OCI-LY1 (cell line): ENCODE measurements at regions not wholly inside any gene's neighbourhood (a gene's known extent, or its start where the extent isn't known, plus 50 kb on each side); places are given as distances from the start of the nearest gene placed in this dataset.

ENCODE experiments used
- H2AFZ ChIP-seq: fragments of 200-600 bp; sonication (generic), shearing (Covaris generic); 2 replicates; pipeline ENCODE4 v1.6.0; 2014; ENCODE audit warnings: antibody characterized with exemption, mild to moderate bottlenecking, low read length
- H3F3A ChIP-seq: fragments of 200-600 bp; sonication (generic), shearing (Covaris generic); 2 replicates; pipeline ENCODE4 v1.6.0; 2014; ENCODE audit warnings: mild to moderate bottlenecking, antibody characterized with exemption, low read length, moderate library complexity; ENCODE audit not compliant: insufficient read depth
- H3K27ac ChIP-seq: fragments of 200-600 bp; sonication (generic); 2 replicates; pipeline ENCODE4 v1.5.1; 2014; ENCODE audit warnings: low read length, mixed run types, mild to moderate bottlenecking, low read depth; ENCODE audit not compliant: poor library complexity, severe bottlenecking
- H3K27me3 ChIP-seq: fragments of 200-600 bp; sonication (generic); 2 replicates; pipeline ENCODE4 v1.6.0; 2014; ENCODE audit warnings: antibody characterized with exemption, mild to moderate bottlenecking, low read length, moderate library complexity; ENCODE audit not compliant: insufficient read depth
- H3K36me3 ChIP-seq: fragments of 200-600 bp; sonication (generic); 2 replicates; pipeline ENCODE4 v1.6.1; 2014; ENCODE audit warnings: mild to moderate bottlenecking, antibody characterized with exemption, low read length, moderate library complexity, mixed read lengths; ENCODE audit not compliant: insufficient read depth
- H3K4me1 ChIP-seq: fragments of 200-600 bp; sonication (generic); 2 replicates; pipeline ENCODE4 v1.5.1; 2014; ENCODE audit warnings: mild to moderate bottlenecking, low read length, moderate library complexity; ENCODE audit not compliant: insufficient read depth, severe bottlenecking
- H3K4me2 ChIP-seq: fragments of 200-600 bp; sonication (generic), shearing (Covaris generic); 2 replicates; pipeline ENCODE4 v1.6.1; 2014; ENCODE audit warnings: low read length
- H3K4me3 ChIP-seq: fragments of 200-600 bp; sonication (generic); 2 replicates; pipeline ENCODE4 v1.5.1; 2014; ENCODE audit warnings: low read length, low read depth, mild to moderate bottlenecking, mixed read lengths; ENCODE audit not compliant: poor library complexity, severe bottlenecking
- H3K79me2 ChIP-seq: fragments of 200-600 bp; shearing (Covaris generic); 2 replicates; pipeline ENCODE4 v1.6.1; 2016; ENCODE audit warnings: mixed run types, low read length, mixed read lengths; ENCODE audit not compliant: insufficient read depth
- H3K9ac ChIP-seq: fragments of 200-600 bp; sonication (generic), shearing (Covaris generic); 2 replicates; pipeline ENCODE4 v1.6.1; 2014; ENCODE audit warnings: mild to moderate bottlenecking, low read length, mixed read lengths
- H3K9me2 ChIP-seq: fragments of 200-600 bp; sonication (generic), shearing (Covaris generic); 2 replicates; pipeline ENCODE4 v1.6.1; 2014; ENCODE audit warnings: low read depth, mild to moderate bottlenecking, low read length, mixed read lengths
- H3K9me3 ChIP-seq: fragments of 200-600 bp; shearing (Covaris generic); 2 replicates; pipeline ENCODE4 v1.6.1; 2014; ENCODE audit warnings: low read length, mixed read lengths
- H4K20me1 ChIP-seq: fragments of 200-600 bp; sonication (generic), shearing (Covaris generic); 2 replicates; pipeline ENCODE4 v1.6.0; 2016; ENCODE audit warnings: mild to moderate bottlenecking, low read length; ENCODE audit not compliant: insufficient read depth
- CTCF ChIP-seq: fragments of 200-600 bp; sonication (generic), shearing (Covaris generic); IDR thresholded peaks from 2 replicates; pipeline ENCODE4 v1.5.1; 2017; ENCODE audit warnings: mild to moderate bottlenecking, antibody characterized with exemption, low read length, moderate library complexity, mixed read lengths
- EZH2 ChIP-seq: fragments of 200-600 bp; sonication (generic), shearing (Covaris generic); IDR thresholded peaks from 2 replicates; pipeline ENCODE4 v1.8.0; 2017; ENCODE audit warnings: borderline replicate concordance, mixed run types, mild to moderate bottlenecking, antibody characterized with exemption, low read length, moderate library complexity, mixed read lengths

- Histone ChIP-seq H3F3A (no peaks in the 10 kb centered on the region), H3K9me3 (no peaks in the 10 kb centered on the region), H4K20me1 (no peaks in the 10 kb centered on the region), H3K9me2 (no peaks in the 10 kb centered on the region), H3K4me3 (no peak overlapping the region), H3K36me3 (no peaks in the 10 kb centered on the region), H3K9ac (no peak overlapping the region), H3K27ac (no peak overlapping the region), H3K79me2 (no peaks in the 10 kb centered on the region), H3K4me1 (no peaks in the 10 kb centered on the region), H2AFZ (no peak overlapping the region), H3K27me3 (no peaks in the 10 kb centered on the region), H3K4me2 (no peak overlapping the region)
- TF ChIP-seq CTCF (no peak), EZH2 (no peak)
These were observed 90.0 kb upstream of the GRIK2 start for GRCh38 chr6:101303495-101303894.

GRCh38 chr6:101312652-101313051 is 80.9 kb upstream of the GRIK2 start:
- Histone ChIP-seq H3K4me2 (no peak overlapping the region), H3K27me3 (no peaks in the 10 kb centered on the region), H3K9me2 (no peaks in the 10 kb centered on the region), H3K4me1 (no peaks in the 10 kb centered on the region), H2AFZ (no peak overlapping the region), H3K4me3 (no peak overlapping the region), H3K9ac (no peak overlapping the region), H3K27ac (no peak overlapping the region), H3K79me2 (no peaks in the 10 kb centered on the region), H4K20me1 (no peaks in the 10 kb centered on the region), H3K36me3 (no peaks in the 10 kb centered on the region), H3F3A (no peaks in the 10 kb centered on the region), H3K9me3 (no peaks in the 10 kb centered on the region)
- TF ChIP-seq CTCF, result no peak
- TF ChIP-seq EZH2, result no peak

DNA sequence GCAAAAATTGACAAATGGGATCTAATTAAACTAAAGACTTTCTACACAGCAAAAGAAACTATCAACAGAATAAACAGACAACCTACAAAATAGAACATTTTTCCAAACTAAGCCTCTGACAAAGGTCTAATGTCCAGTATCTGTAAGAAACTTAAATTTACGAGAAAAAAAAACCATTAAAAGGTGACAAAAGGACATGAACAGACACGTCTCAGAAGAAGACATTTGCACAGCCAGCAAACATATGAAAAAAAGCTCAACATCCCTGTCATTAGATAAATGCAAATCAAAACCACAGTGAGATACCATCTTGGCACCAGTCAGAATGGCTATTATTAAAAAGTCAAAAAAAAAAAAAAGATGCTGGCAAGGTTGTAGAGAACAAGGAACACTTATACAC is 70.6 kb upstream of the GRIK2 start:
- H3K9ac ChIP-seq, result no peak overlapping the region
- H3F3A ChIP-seq, result no peaks in the 10 kb centered on the region
- no peaks in the 10 kb centered on the region for H4K20me1 ChIP-seq
- H3K4me2 ChIP-seq, result no peak overlapping the region
- H2AFZ ChIP-seq, result no peak overlapping the region
- no peak overlapping the region for H3K27ac ChIP-seq
- no peaks in the 10 kb centered on the region for H3K4me1 ChIP-seq
- no peak for TF ChIP-seq EZH2
- TF ChIP-seq CTCF, result no peak
- no peak overlapping the region for H3K4me3 ChIP-seq
- no peaks in the 10 kb centered on the region for H3K27me3 ChIP-seq
- no peaks in the 10 kb centered on the region for H3K36me3 ChIP-seq
- no peaks in the 10 kb centered on the region for H3K9me3 ChIP-seq
- H3K79me2 ChIP-seq, result no peaks in the 10 kb centered on the region
- no peaks in the 10 kb centered on the region; the same call in 1 of the 2 replicates for H3K9me2 ChIP-seq
